A549 (cell line): ENCODE measurements at regions not wholly inside any gene's neighbourhood (a gene's known extent, or its start where the extent isn't known, plus 50 kb on each side); places are given as distances from the start of the nearest gene placed in this dataset.

ENCODE experiments used
- POLR2A ChIP-seq: IDR thresholded peaks from 2 replicates; pipeline ENCODE4 v1.6.1; 2012; ENCODE audit warnings: mild to moderate bottlenecking, low read length
- REST ChIP-seq: fragments of 200-600 bp; sonication (generic); IDR thresholded peaks from 2 replicates; pipeline ENCODE4 v1.6.1; 2016; ENCODE audit warnings: antibody characterized with exemption, mild to moderate bottlenecking, moderate library complexity
- TF ChIP-seq, protein P1 (sequence below): fragments of >200 bp; sonication (Bioruptor Twin); formaldehyde crosslinking; IDR thresholded peaks from 3 replicates; pipeline ENCODE4 v1.5.1; 2016
- TF ChIP-seq, protein P2 (sequence below): IDR thresholded peaks from 2 replicates; pipeline ENCODE4 v1.6.1; 2012

DNA sequence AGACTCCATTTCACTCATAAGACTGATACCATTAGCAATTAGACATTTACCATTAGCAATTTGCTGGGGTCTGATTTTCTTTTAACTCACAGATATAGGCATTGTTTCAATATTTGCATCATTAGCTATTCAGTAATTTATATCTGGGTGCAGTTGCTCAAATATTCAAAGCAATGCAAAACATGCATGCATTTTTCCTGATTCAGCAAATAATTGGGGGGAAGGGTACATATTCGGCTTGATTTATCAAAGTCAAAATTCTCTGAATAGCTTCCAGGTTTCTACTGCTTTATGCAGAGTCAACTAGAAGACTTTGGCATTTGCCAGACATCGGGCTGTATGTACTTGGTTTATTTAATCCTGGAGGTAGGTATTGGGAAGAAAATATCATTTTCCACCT is 315.6 kb upstream of the NR2F2 start:
- TF ChIP-seq, protein P1, sequence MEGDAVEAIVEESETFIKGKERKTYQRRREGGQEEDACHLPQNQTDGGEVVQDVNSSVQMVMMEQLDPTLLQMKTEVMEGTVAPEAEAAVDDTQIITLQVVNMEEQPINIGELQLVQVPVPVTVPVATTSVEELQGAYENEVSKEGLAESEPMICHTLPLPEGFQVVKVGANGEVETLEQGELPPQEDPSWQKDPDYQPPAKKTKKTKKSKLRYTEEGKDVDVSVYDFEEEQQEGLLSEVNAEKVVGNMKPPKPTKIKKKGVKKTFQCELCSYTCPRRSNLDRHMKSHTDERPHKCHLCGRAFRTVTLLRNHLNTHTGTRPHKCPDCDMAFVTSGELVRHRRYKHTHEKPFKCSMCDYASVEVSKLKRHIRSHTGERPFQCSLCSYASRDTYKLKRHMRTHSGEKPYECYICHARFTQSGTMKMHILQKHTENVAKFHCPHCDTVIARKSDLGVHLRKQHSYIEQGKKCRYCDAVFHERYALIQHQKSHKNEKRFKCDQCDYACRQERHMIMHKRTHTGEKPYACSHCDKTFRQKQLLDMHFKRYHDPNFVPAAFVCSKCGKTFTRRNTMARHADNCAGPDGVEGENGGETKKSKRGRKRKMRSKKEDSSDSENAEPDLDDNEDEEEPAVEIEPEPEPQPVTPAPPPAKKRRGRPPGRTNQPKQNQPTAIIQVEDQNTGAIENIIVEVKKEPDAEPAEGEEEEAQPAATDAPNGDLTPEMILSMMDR = no peak
- TF ChIP-seq POLR2A = no peak
- TF ChIP-seq, protein P2, sequence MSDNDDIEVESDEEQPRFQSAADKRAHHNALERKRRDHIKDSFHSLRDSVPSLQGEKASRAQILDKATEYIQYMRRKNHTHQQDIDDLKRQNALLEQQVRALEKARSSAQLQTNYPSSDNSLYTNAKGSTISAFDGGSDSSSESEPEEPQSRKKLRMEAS = no peak
- no peak for TF ChIP-seq REST
